HepG2 (cell line): ENCODE measurements at regions not wholly inside any gene's neighbourhood (a gene's known extent, or its start where the extent isn't known, plus 50 kb on each side); places are given as distances from the start of the nearest gene placed in this dataset.

ENCODE experiments used
- ATAC-seq: fragments of 200-7000 bp; cut with Tn5 transposase; 3 replicates; pipeline ENCODE4 v1.9.1; 2020; ENCODE audit warnings: mild to moderate bottlenecking, moderate library complexity
- BruUV-seq: library from RNA; stranded (reverse); fragments of 400-500 nt; replicated peaks from 2 replicates; lab custom pipeline; 2021; lab: Mats Ljungman, UMichigan
- CTCF ChIA-PET: fragments of 300-600 bp; formaldehyde crosslinking; extraction: SDS; loops from one replicate; lab custom pipeline; 2021; ENCODE audit warnings: low total read pairs, inconsistent platforms, low intra/inter-chr PET ratio; lab: Yijun Ruan, JAX
- POLR2A ChIA-PET: fragments of 350-600 bp; sonication (Branson Sonifier 250); formaldehyde crosslinking; loops from one replicate; lab custom pipeline; 2020; ENCODE audit warnings: antibody characterized with exemption, inconsistent platforms; lab: Yijun Ruan, JAX
- DNase-seq: peaks from one replicate; pipeline ENCODE4 v3.0.0-alpha.2; 2015; ENCODE audit warnings: low spot score
- FAIRE-seq: peaks from 3 replicates; lab custom pipeline; 2011; peaks lifted over from hg19 to GRCh38; lab: Jason Lieb, UNC
- H2AFZ ChIP-seq: one replicate; pipeline ENCODE4 v1.6.1; 2011; ENCODE audit warnings: low read length, inconsistent platforms
- H3K27ac ChIP-seq: fragments of 300-600 bp; 3 replicates; pipeline ENCODE4 v1.8.0; 2011; ENCODE audit warnings: mixed run types, mild to moderate bottlenecking, mixed read lengths, low read length, inconsistent platforms; ENCODE audit not compliant: insufficient read depth; ENCODE audit errors: extremely low read length
- H3K27me3 ChIP-seq, 2 experiments: fragments of 200-600 bp in 1 of 2; 2 replicates in 1 of 2; 3 replicates in 1 of 2; pipeline versions ENCODE4 v1.6.0 to v1.8.0; 2011; ENCODE audit warnings: low read length in 2 of 2, mild to moderate bottlenecking in 2 of 2, moderate library complexity in 2 of 2, inconsistent platforms in 1 of 2; ENCODE audit not compliant: insufficient read depth in 2 of 2, control insufficient read depth in 1 of 2
- H3K36me3 ChIP-seq, 2 experiments: fragments of 200-600 bp in 1 of 2; replicated peaks in 1 of 2; 2 replicates in 1 of 2; 3 replicates in 1 of 2; pipeline versions ENCODE4 v1.5.1 to v1.8.0; 2011; ENCODE audit warnings: low read length in 2 of 2, inconsistent platforms in 1 of 2; ENCODE audit not compliant: insufficient read depth in 2 of 2, control insufficient read depth in 1 of 2
- H3K4me1 ChIP-seq: 2 replicates; pipeline ENCODE4 v1.5.1; 2012; ENCODE audit warnings: low read length, inconsistent platforms; ENCODE audit not compliant: insufficient read depth
- H3K4me2 ChIP-seq: 2 replicates; pipeline ENCODE4 v1.6.0; 2011; ENCODE audit warnings: low read depth, low read length, inconsistent platforms
- H3K4me3 ChIP-seq, 3 experiments: fragments of 200-600 bp in 1 of 3; sonication (generic), shearing (Covaris generic) in 1 of 3; replicated peaks in 1 of 3; 2 replicates each; pipeline ENCODE4 v1.5.1; 2011 to 2016; ENCODE audit warnings: low read length in 3 of 3, inconsistent platforms in 2 of 3, low read depth in 2 of 3, mild to moderate bottlenecking in 2 of 3, control low read depth in 1 of 3, mixed read lengths in 1 of 3; ENCODE audit not compliant: insufficient read depth in 1 of 3
- H3K79me2 ChIP-seq: one replicate; pipeline ENCODE4 v1.6.1; 2011; ENCODE audit warnings: low read length, inconsistent platforms; ENCODE audit not compliant: insufficient read depth
- H3K9ac ChIP-seq: 2 replicates; pipeline ENCODE4 v1.6.0; 2011; ENCODE audit warnings: mild to moderate bottlenecking, low read depth, low read length, inconsistent platforms; ENCODE audit not compliant: insufficient read depth
- H3K9me3 ChIP-seq: 2 replicates; pipeline ENCODE4 v1.5.1; 2012; ENCODE audit warnings: mild to moderate bottlenecking, low read length
- H4K20me1 ChIP-seq: 2 replicates; pipeline ENCODE4 v1.6.0; 2011; ENCODE audit warnings: inconsistent platforms, mild to moderate bottlenecking, low read length, moderate library complexity; ENCODE audit not compliant: insufficient read depth
- CBFB ChIP-seq: sonication (generic); formaldehyde crosslinking; IDR thresholded peaks from 2 replicates; pipeline ENCODE4 v1.4.0; 2020; ENCODE audit warnings: missing genetic modification reagents
- CENPT ChIP-seq: sonication (generic); formaldehyde crosslinking; IDR thresholded peaks from 2 replicates; pipeline ENCODE4 v1.8.0; 2022; ENCODE audit warnings: low read depth, mild to moderate bottlenecking, moderate library complexity, missing genetic modification reagents
- HOXA3 ChIP-seq: sonication (generic); formaldehyde crosslinking; IDR thresholded peaks from 2 replicates; pipeline ENCODE4 v1.5.0; 2020; ENCODE audit warnings: missing genetic modification reagents
- MATR3 ChIP-seq: sonication (generic); formaldehyde crosslinking; IDR thresholded peaks from 2 replicates; pipeline ENCODE4 v1.4.0; 2020; ENCODE audit warnings: missing genetic modification reagents
- MBNL3 ChIP-seq: fragments of 250-450 bp; sonication (Bioruptor Pico); conservative IDR thresholded peaks from 2 replicates; pipeline ENCODE4 v1.8.0; 2022; ENCODE audit warnings: mild to moderate bottlenecking, inconsistent platforms
- SAP130 ChIP-seq: IDR thresholded peaks from 2 replicates; pipeline ENCODE4 v1.6.1; 2016; ENCODE audit warnings: low read depth
- TBL1XR1 ChIP-seq: fragments of 150-350 bp; IDR thresholded peaks from 2 replicates; pipeline ENCODE4 v1.6.1; 2014; ENCODE audit warnings: borderline replicate concordance, low read length; ENCODE audit not compliant: partially characterized antibody
- TBX2 ChIP-seq: sonication (generic); formaldehyde crosslinking; IDR thresholded peaks from 2 replicates; pipeline ENCODE4 v1.5.0; 2020; ENCODE audit warnings: missing genetic modification reagents, mild to moderate bottlenecking, borderline replicate concordance
- TP53 ChIP-seq: sonication (generic); formaldehyde crosslinking; conservative IDR thresholded peaks from 2 replicates; pipeline ENCODE4 v1.4.0; 2020; ENCODE audit warnings: missing genetic modification reagents
- ZNF331 ChIP-seq: sonication (generic); formaldehyde crosslinking; IDR thresholded peaks from 2 replicates; pipeline ENCODE4 v1.4.0; 2020; ENCODE audit warnings: missing genetic modification reagents
- ZNF644 ChIP-seq: IDR thresholded peaks from 2 replicates; pipeline ENCODE4 v1.6.1; 2016; ENCODE audit warnings: low read depth
- ZSCAN25 ChIP-seq: sonication (generic); formaldehyde crosslinking; IDR thresholded peaks from 2 replicates; pipeline ENCODE4 v1.8.0; 2022; ENCODE audit warnings: mild to moderate bottlenecking, missing genetic modification reagents
- WGBS: methylation state at CpG from one replicate; pipeline ENCODE4 v1.1.6; 2017; ENCODE audit warnings: low lambda C conversion rate; 5-methylcytosine and 5-hydroxymethylcytosine counted together
- in situ Hi-C: cut with HindIII; loops from 2 replicates; pipeline ENCODE4 v1.10.0; 2017; ENCODE audit warnings: low pct_unique_long_range_greater_than_20kb; ENCODE audit not compliant: extremely low pct_ligation_motif_present
- intact Hi-C: fragments of 100-400 bp; cut with micrococcal nuclease; formaldehyde crosslinking; loops from one replicate; pipeline ENCODE4 v1.10.0; 2022; ENCODE audit not compliant: unreplicated experiment
- TF ChIP-seq, protein P1 (sequence below): sonication (generic); formaldehyde crosslinking; IDR thresholded peaks from 2 replicates; pipeline ENCODE4 v1.5.0; 2020; ENCODE audit warnings: mild to moderate bottlenecking, missing genetic modification reagents, borderline replicate concordance
- TF ChIP-seq, protein P2 (sequence below): sonication (generic); formaldehyde crosslinking; IDR thresholded peaks from 2 replicates; pipeline ENCODE4 v1.4.0; 2020; ENCODE audit warnings: mild to moderate bottlenecking, missing genetic modification reagents
- TF ChIP-seq, protein P3 (sequence below): sonication (generic); formaldehyde crosslinking; IDR thresholded peaks from 2 replicates; pipeline ENCODE4 v1.4.0; 2020; ENCODE audit warnings: missing genetic modification reagents
- TF ChIP-seq, protein P4 (sequence below): sonication (generic); formaldehyde crosslinking; IDR thresholded peaks from 2 replicates; pipeline ENCODE4 v1.4.0; 2020; ENCODE audit warnings: missing genetic modification reagents
- TF ChIP-seq, protein P5 (sequence below): sonication (generic); formaldehyde crosslinking; IDR thresholded peaks from 2 replicates; pipeline ENCODE4 v1.5.0; 2020; ENCODE audit warnings: mild to moderate bottlenecking, missing genetic modification reagents

DNA sequence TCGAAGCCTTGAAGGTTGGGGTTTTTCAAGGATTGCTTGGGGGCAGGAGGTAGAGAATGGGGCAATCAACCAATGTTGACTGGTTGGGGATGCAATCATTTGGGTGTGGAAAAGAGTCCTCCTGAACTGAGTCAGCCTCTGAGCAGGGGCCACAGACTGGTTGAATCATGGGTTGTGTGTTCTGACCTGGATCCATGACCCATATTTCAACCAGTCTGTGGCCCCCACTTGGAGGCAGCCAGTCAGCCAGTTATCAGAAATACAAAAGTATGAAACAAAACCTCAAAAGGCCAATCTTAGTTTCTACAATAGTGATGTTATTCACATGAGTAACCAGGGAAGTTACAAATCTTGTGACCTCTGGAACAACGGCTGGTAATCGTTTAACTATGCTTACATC is 81.4 kb upstream of the RANBP6 start:
- ATAC-seq (no peak), DNase-seq (no peak), FAIRE-seq (no peak)
- no peaks in the 10 kb centered on the region for H4K20me1 ChIP-seq
- CTCF ChIA-PET: no interaction called here
- H3K36me3 ChIP-seq: no peaks in the 10 kb centered on the region
- in situ Hi-C loops (no loop called here), intact Hi-C loops (no loop called here)
- H3K4me2 ChIP-seq: no peak overlapping the region
- H3K79me2 ChIP-seq: no peaks in the 10 kb centered on the region
- no peak overlapping the region for H3K9ac ChIP-seq
- H3K9me3 ChIP-seq: no peaks in the 10 kb centered on the region
- no peak overlapping the region for H2AFZ ChIP-seq
- POLR2A ChIA-PET: no interaction called here
- no peaks in the 10 kb centered on the region for H3K27me3 ChIP-seq
- H3K4me1 ChIP-seq: no peaks in the 10 kb centered on the region
- 13% methylated on average over 3 of the region's 3 CpGs for WGBS
- no TSS peak for BruUV-seq
- TF ChIP-seq, protein P1, sequence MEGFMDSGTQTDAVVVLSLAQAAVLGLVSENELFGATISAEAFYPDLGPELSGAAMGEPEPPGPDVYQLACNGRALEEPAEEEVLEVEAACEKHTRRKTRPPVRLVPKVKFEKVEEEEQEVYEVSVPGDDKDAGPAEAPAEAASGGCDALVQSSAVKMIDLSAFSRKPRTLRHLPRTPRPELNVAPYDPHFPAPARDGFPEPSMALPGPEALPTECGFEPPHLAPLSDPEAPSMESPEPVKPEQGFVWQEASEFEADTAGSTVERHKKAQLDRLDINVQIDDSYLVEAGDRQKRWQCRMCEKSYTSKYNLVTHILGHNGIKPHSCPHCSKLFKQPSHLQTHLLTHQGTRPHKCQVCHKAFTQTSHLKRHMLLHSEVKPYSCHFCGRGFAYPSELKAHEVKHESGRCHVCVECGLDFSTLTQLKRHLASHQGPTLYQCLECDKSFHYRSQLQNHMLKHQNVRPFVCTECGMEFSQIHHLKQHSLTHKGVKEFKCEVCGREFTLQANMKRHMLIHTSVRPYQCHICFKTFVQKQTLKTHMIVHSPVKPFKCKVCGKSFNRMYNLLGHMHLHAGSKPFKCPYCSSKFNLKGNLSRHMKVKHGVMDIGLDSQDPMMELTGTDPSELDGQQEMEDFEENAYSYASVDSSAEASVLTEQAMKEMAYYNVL (CRISPR knock-in tag): no peak
- TF ChIP-seq, protein P2, sequence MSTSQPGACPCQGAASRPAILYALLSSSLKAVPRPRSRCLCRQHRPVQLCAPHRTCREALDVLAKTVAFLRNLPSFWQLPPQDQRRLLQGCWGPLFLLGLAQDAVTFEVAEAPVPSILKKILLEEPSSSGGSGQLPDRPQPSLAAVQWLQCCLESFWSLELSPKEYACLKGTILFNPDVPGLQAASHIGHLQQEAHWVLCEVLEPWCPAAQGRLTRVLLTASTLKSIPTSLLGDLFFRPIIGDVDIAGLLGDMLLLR (CRISPR knock-in tag): no peak
- TF ChIP-seq MATR3 (CRISPR knock-in tag) (no peak), SAP130 (CRISPR knock-in tag) (no peak), CBFB (CRISPR knock-in tag) (no peak), MBNL3 (CRISPR knock-in tag) (no peak), ZNF331 (CRISPR knock-in tag) (no peak), HOXA3 (CRISPR knock-in tag) (no peak), TP53 (no peak), TBL1XR1 (no peak), TBX2 (CRISPR knock-in tag) (no peak), ZNF644 (CRISPR knock-in tag) (no peak), CENPT (CRISPR knock-in tag) (no peak), ZSCAN25 (CRISPR knock-in tag) (no peak)
- TF ChIP-seq, protein P3, sequence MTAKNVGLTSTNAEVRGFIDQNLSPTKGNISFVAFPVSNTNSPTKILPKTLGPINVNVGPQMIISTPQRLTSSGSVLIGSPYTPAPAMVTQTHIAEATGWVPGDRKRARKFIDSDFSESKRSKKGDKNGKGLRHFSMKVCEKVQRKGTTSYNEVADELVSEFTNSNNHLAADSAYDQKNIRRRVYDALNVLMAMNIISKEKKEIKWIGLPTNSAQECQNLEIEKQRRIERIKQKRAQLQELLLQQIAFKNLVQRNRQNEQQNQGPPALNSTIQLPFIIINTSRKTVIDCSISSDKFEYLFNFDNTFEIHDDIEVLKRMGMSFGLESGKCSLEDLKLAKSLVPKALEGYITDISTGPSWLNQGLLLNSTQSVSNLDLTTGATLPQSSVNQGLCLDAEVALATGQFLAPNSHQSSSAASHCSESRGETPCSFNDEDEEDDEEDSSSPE (CRISPR knock-in tag): no peak
- TF ChIP-seq, protein P4, sequence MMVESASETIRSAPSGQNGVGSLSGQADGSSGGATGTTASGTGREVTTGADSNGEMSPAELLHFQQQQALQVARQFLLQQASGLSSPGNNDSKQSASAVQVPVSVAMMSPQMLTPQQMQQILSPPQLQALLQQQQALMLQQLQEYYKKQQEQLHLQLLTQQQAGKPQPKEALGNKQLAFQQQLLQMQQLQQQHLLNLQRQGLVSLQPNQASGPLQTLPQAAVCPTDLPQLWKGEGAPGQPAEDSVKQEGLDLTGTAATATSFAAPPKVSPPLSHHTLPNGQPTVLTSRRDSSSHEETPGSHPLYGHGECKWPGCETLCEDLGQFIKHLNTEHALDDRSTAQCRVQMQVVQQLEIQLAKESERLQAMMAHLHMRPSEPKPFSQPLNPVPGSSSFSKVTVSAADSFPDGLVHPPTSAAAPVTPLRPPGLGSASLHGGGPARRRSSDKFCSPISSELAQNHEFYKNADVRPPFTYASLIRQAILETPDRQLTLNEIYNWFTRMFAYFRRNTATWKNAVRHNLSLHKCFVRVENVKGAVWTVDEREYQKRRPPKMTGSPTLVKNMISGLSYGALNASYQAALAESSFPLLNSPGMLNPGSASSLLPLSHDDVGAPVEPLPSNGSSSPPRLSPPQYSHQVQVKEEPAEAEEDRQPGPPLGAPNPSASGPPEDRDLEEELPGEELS (CRISPR knock-in tag): no peak
- TF ChIP-seq, protein P5, sequence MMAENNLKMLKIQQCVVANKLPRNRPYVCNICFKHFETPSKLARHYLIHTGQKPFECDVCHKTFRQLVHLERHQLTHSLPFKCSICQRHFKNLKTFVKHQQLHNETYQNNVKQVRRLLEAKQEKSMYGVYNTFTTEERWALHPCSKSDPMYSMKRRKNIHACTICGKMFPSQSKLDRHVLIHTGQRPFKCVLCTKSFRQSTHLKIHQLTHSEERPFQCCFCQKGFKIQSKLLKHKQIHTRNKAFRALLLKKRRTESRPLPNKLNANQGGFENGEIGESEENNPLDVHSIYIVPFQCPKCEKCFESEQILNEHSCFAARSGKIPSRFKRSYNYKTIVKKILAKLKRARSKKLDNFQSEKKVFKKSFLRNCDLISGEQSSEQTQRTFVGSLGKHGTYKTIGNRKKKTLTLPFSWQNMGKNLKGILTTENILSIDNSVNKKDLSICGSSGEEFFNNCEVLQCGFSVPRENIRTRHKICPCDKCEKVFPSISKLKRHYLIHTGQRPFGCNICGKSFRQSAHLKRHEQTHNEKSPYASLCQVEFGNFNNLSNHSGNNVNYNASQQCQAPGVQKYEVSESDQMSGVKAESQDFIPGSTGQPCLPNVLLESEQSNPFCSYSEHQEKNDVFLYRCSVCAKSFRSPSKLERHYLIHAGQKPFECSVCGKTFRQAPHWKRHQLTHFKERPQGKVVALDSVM (CRISPR knock-in tag): no peak
- H3K27ac ChIP-seq: no peak overlapping the region
- no peak overlapping the region for H3K4me3 ChIP-seq
